Suprapubic skin (tissue), 4 donors: ENCODE measurements at regions not wholly inside any gene's neighbourhood (a gene's known extent, or its start where the extent isn't known, plus 50 kb on each side); places are given as distances from the start of the nearest gene placed in this dataset.

Experiments
- DNase-seq, 2 donors: peaks; one replicate each; pipeline ENCODE4 v3.0.0-alpha.2; 2019; ENCODE audit warnings: low spot score in 2 of 2
- H3K27ac ChIP-seq: fragments of 200-600 bp; sonication (generic); one replicate; pipeline ENCODE4 v1.5.1; 2019
- H3K27me3 ChIP-seq: fragments of 200-600 bp; sonication (generic); one replicate; pipeline ENCODE4 v1.5.1; 2019
- H3K36me3 ChIP-seq: fragments of 200-600 bp; sonication (generic); one replicate; pipeline ENCODE4 v1.5.1; 2019
- H3K4me1 ChIP-seq: fragments of 200-600 bp; sonication (generic); one replicate; pipeline ENCODE4 v1.5.1; 2019
- H3K4me3 ChIP-seq: fragments of 200-600 bp; sonication (generic); one replicate; pipeline ENCODE4 v1.5.1; 2019; ENCODE audit warnings: mild to moderate bottlenecking
- H3K9me3 ChIP-seq: fragments of 200-600 bp; sonication (generic); one replicate; pipeline ENCODE4 v1.5.1; 2019
- CTCF ChIP-seq, 2 donors: fragments of 200-600 bp in 1 of 2; fragments of 450-650 bp in 1 of 2; sonication (generic) in 1 of 2; IDR thresholded peaks; one replicate each; pipeline ENCODE4 v1.5.1; 2016 to 2019; ENCODE audit warnings: antibody characterized with exemption in 2 of 2, mild to moderate bottlenecking in 1 of 2, moderate library complexity in 1 of 2
- EP300 ChIP-seq: sonication (generic); formaldehyde crosslinking; IDR thresholded peaks from one replicate; pipeline ENCODE4 v1.6.1; 2017; ENCODE audit warnings: antibody characterized with exemption
- POLR2A ChIP-seq, 2 donors: fragments of 450-650 bp; IDR thresholded peaks; one replicate each; pipeline ENCODE4 v1.6.1; 2017; ENCODE audit warnings: antibody characterized with exemption in 2 of 2, mild to moderate bottlenecking in 2 of 2, moderate library complexity in 2 of 2
- POLR2AphosphoS5 ChIP-seq, 3 donors: sonication (generic); formaldehyde crosslinking; IDR thresholded peaks; one replicate each; pipeline ENCODE4 v1.6.1; 2017; ENCODE audit warnings: antibody characterized with exemption in 3 of 3
- WGBS: methylation state at CpG from one replicate; pipeline ENCODE4 v1.1.5; 2018; 5-methylcytosine and 5-hydroxymethylcytosine counted together

GRCh38 chr6:105573138-105573537, 170.3 kb upstream of the PREP start:
- H3K36me3 ChIP-seq, result no peaks in the 10 kb centered on the region
- no peaks in the 10 kb centered on the region for H3K4me1 ChIP-seq
- no peak for DNase-seq
- WGBS, result 57% methylated on average over 2 of the region's 2 CpGs
- H3K9me3 ChIP-seq, result no peaks in the 10 kb centered on the region
- H3K27ac ChIP-seq, result no peak overlapping the region
- H3K4me3 ChIP-seq, result no peak overlapping the region
- H3K27me3 ChIP-seq, result no peaks in the 10 kb centered on the region
- TF ChIP-seq CTCF (IDR thresholded peaks at IDR 0.05) (no peak), POLR2AphosphoS5 (IDR thresholded peaks at IDR 0.05) (no peak), POLR2A (IDR thresholded peaks at IDR 0.05) (no peak), EP300 (no peak)

GRCh38 chr6:105570416-105570815, 167.5 kb upstream of the PREP start:
- H3K9me3 ChIP-seq, result no peaks in the 10 kb centered on the region
- DNase-seq, result no peak
- no peaks in the 10 kb centered on the region for H3K27me3 ChIP-seq
- WGBS, result 81% methylated on average over 3 of the region's 3 CpGs
- no peak for TF ChIP-seq EP300
- no peaks in the 10 kb centered on the region for H3K36me3 ChIP-seq
- no peak overlapping the region for H3K4me3 ChIP-seq
- H3K4me1 ChIP-seq, result no peaks in the 10 kb centered on the region
- H3K27ac ChIP-seq, result no peak overlapping the region

GRCh38 chr6:105569706-105570105, 166.8 kb upstream of the PREP start:
- no peaks in the 10 kb centered on the region for H3K4me1 ChIP-seq
- TF ChIP-seq EP300 (no peak), POLR2AphosphoS5 (IDR thresholded peaks at IDR 0.05) (no peak), CTCF (IDR thresholded peaks at IDR 0.05) (no peak), POLR2A (IDR thresholded peaks at IDR 0.05) (no peak)
- no peak for DNase-seq
- H3K27me3 ChIP-seq, result no peaks in the 10 kb centered on the region
- no peak overlapping the region for H3K27ac ChIP-seq
- H3K36me3 ChIP-seq, result no peaks in the 10 kb centered on the region
- no peak overlapping the region for H3K4me3 ChIP-seq
- 75% methylated on average over 2 of the region's 2 CpGs for WGBS
- no peaks in the 10 kb centered on the region for H3K9me3 ChIP-seq

- Histone ChIP-seq H3K27ac (no peak overlapping the region), H3K27me3 (no peaks in the 10 kb centered on the region), H3K4me1 (no peaks in the 10 kb centered on the region), H3K4me3 (no peak overlapping the region), H3K36me3 (no peaks in the 10 kb centered on the region), H3K9me3 (no peaks in the 10 kb centered on the region)
- TF ChIP-seq EP300 (no peak), CTCF (IDR thresholded peaks at IDR 0.05) (no peak), POLR2AphosphoS5 (IDR thresholded peaks at IDR 0.05) (no peak), POLR2A (IDR thresholded peaks at IDR 0.05) (no peak)
- WGBS, result 39% methylated on average over 1 of the region's 1 CpG
- no peak for DNase-seq
Measured at GRCh38 chr6:105568751-105569150, 165.9 kb upstream of the PREP start.

GRCh38 chr6:105568142-105568541, 165.3 kb upstream of the PREP start:
- no peak for TF ChIP-seq CTCF (IDR thresholded peaks at IDR 0.05)
- TF ChIP-seq POLR2A (IDR thresholded peaks at IDR 0.05), result no peak
- TF ChIP-seq EP300, result no peak
- TF ChIP-seq POLR2AphosphoS5 (IDR thresholded peaks at IDR 0.05), result no peak
- Histone ChIP-seq H3K27me3 (no peaks in the 10 kb centered on the region), H3K36me3 (no peaks in the 10 kb centered on the region), H3K4me3 (no peak overlapping the region), H3K4me1 (no peaks in the 10 kb centered on the region), H3K27ac (no peak overlapping the region), H3K9me3 (no peaks in the 10 kb centered on the region)
- 63% methylated on average over 2 of the region's 2 CpGs for WGBS
- no peak for DNase-seq

- Histone ChIP-seq H3K27me3 (no peaks in the 10 kb centered on the region), H3K36me3 (no peaks in the 10 kb centered on the region), H3K9me3 (no peaks in the 10 kb centered on the region), H3K4me3 (no peak overlapping the region), H3K4me1 (no peaks in the 10 kb centered on the region), H3K27ac (no peak overlapping the region)
- TF ChIP-seq EP300 (no peak), POLR2AphosphoS5 (IDR thresholded peaks at IDR 0.05) (no peak), CTCF (IDR thresholded peaks at IDR 0.05) (no peak), POLR2A (IDR thresholded peaks at IDR 0.05) (no peak)
- WGBS, result 93% methylated on average over 4 of the region's 4 CpGs
- DNase-seq, result no peak
Measured at GRCh38 chr6:105567140-105567539, 164.3 kb upstream of the PREP start.
